GM13976 (cell line): ENCODE measurements at regions not wholly inside any gene's neighbourhood (a gene's known extent, or its start where the extent isn't known, plus 50 kb on each side); places are given as distances from the start of the nearest gene placed in this dataset.

ENCODE experiments used
- DNase-seq: peaks from one replicate; pipeline ENCODE4 v3.0.0; 2012; ENCODE audit warnings: low spot score
- in situ Hi-C: fragments of 300-500 bp; cut with MboI; formaldehyde crosslinking; loops from one replicate; pipeline ENCODE4 v1.12.0; 2022; ENCODE audit warnings: low sequenced_read_pairs, mixed read lengths, inconsistent platforms; ENCODE audit not compliant: unreplicated experiment
- TF ChIP-seq, protein P1 (sequence below): IDR thresholded peaks from 2 replicates; pipeline ENCODE4 v1.5.1; 2012; ENCODE audit warnings: borderline replicate concordance, mild to moderate bottlenecking; ENCODE audit not compliant: insufficient read depth; ENCODE audit errors: extremely low read depth, missing control alignments, control extremely low read depth

DNA sequence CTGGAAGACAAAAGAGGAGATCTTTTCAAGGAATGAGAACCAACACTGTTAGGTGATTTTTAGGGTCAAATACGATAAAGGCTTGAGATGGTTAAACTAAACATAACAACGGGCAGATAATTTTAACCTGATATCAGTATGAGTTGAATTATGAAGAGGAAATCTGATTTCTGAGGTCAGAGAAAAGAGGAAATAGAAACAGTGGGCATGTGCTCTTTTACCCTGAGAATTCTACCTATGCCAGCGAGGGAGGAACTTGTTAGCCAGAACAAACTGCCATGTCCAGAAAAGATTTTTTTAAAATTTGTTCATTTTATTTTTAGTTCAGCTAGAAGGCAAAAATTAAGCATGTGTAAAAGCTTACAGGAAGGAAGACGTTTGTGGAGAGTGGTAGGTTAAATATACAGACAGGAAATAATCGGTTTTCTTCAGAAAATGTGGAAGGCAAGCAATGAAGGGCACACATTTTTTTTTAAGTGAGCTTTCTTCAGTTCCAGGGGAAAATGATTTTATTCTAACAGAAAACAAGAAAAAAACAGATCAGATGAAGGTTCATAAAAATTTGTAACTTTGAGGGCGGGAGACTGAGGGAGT lies 1745.3 kb downstream of the MRPL39 start:
- TF ChIP-seq, protein P1, sequence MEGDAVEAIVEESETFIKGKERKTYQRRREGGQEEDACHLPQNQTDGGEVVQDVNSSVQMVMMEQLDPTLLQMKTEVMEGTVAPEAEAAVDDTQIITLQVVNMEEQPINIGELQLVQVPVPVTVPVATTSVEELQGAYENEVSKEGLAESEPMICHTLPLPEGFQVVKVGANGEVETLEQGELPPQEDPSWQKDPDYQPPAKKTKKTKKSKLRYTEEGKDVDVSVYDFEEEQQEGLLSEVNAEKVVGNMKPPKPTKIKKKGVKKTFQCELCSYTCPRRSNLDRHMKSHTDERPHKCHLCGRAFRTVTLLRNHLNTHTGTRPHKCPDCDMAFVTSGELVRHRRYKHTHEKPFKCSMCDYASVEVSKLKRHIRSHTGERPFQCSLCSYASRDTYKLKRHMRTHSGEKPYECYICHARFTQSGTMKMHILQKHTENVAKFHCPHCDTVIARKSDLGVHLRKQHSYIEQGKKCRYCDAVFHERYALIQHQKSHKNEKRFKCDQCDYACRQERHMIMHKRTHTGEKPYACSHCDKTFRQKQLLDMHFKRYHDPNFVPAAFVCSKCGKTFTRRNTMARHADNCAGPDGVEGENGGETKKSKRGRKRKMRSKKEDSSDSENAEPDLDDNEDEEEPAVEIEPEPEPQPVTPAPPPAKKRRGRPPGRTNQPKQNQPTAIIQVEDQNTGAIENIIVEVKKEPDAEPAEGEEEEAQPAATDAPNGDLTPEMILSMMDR = no peak
- in situ Hi-C loops = no loop called here
- no peak for DNase-seq

DNA sequence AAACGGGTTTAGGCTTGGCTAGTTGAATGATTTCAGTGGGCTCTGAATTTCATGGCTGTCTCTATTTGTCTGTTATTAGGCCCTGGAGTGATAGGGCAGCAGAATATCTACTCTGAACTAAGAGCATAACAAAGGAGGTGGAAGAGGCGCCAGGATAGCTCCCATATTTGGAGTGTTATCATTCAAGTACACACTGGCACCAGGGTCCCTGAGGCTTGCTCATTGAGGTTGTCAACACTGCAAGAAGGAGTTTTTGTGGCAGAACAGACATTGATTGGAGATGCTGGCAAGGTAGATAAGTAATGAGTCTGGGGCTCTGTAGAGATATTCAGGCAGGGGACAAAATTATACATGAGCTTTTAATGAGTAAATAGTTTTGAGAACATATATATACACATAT lies 1748.4 kb downstream of the MRPL39 start:
- TF ChIP-seq, protein P1 = no peak
- DNase-seq = no peak
- in situ Hi-C loops = no loop called here

DNA sequence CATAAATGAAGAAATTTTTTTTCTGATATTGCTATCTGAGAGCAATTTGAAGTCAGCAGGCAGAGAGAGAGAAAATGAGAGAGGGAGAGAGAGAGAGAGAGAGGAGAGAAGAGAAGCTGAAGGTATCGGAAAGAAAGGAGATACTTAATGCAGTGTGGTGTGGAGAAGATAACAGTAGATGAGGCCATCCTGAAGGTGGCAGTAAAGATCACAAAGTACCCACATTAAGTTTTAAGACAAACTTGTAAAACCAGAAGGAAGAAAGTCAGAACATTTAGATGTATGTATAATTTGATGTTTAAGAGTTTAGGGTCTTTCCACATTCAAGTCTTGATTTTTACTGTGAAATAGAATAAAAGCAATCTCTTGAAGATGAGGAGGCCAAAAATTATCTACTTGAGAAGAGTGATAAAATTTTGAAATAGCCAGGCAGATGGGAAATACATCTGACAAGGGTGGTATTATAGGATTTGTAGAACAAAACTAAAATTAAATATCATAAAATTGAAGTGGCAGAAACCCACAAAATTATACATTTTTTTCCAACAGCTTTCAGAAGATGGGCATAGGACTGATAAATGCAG lies 1753.4 kb downstream of the MRPL39 start:
- peak; percentile 19 for DNase-seq
- TF ChIP-seq, protein P1 = peak; percentile 53
- in situ Hi-C loops = no loop called here

DNA sequence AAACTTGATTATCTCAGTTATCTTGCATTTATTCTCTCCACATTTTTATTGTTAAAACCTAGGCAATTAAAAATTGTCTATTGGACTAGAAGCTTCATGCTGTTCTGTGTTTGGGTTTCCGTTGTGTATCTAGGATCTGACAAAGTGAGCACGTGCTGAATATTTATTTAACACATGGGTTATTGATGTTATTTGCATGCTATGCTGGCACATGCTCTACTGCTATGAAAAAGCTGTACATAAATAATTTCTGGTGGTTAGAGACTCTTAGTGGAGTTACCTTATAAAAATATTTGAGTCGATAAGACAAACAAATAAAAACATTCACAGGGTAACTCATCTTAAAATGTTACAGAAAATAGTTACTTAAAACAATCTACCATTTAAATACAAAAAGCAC lies 1769.7 kb downstream of the MRPL39 start:
- in situ Hi-C loops = no loop called here
- TF ChIP-seq, protein P1 = no peak
- no peak for DNase-seq

DNA sequence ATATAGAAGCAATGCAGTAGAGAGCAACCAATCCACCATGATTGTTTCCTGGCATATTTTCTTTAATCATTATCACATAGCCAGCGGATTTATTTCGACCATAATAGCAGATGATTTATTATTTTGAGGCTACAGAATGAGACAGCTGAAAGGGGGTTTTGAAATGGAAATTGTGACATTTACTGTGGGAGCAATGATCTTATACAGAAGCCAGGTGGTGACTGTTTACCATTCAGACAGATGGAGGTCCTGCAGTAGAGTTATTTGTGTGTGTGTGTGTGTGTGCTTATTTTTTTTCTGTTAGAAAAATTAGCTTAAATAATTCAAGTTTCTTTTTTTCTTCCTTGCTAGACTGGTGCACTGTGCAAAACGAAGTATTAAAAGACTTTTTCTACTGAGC lies 1784.5 kb downstream of the MRPL39 start:
- TF ChIP-seq, protein P1 = no peak
- DNase-seq = no peak
- in situ Hi-C loops = no loop called here

DNA sequence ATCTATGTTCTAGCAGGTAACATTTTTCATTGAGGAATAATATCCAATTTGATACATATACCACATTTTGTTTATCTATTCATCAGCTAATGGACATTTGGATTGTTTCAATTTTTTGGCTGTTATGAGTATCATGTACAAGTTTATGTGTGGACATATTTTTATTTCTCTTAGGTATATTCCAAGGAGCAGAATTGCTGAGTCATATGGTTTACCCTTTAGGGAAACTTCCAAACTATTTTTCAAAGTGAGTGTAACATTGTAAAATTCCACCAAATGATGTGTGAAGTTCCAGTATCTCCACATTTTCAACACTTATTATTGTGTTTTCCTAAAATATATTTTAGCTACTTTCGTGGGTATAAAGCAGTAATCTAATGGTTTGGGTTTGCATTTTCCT lies 1789.9 kb downstream of the MRPL39 start:
- in situ Hi-C loops = no loop called here
- no peak for DNase-seq
- TF ChIP-seq, protein P1 = no peak
